ENCODE measurements at regions not wholly inside any gene's neighbourhood (a gene's known extent, or its start where the extent isn't known, plus 50 kb on each side); places are given as distances from the start of the nearest gene placed in this dataset.

- H4K8ac ChIP-seq (replicated peaks; ENCODE audit: insufficient read length, low read depth, low read length): no peak overlapping the region
- H3K4ac ChIP-seq (ENCODE audit: low read depth, low read length): no peak overlapping the region
- H2AK5ac ChIP-seq (ENCODE audit: insufficient read length, low read length): no peak overlapping the region
- no peak overlapping the region for H3K56ac ChIP-seq (ENCODE audit: insufficient read length, low read depth, low read length)
- no peaks in the 10 kb centered on the region for H3K27me3 Mint-ChIP-seq (ENCODE audit: low read depth)
- TF ChIP-seq, protein P1, sequence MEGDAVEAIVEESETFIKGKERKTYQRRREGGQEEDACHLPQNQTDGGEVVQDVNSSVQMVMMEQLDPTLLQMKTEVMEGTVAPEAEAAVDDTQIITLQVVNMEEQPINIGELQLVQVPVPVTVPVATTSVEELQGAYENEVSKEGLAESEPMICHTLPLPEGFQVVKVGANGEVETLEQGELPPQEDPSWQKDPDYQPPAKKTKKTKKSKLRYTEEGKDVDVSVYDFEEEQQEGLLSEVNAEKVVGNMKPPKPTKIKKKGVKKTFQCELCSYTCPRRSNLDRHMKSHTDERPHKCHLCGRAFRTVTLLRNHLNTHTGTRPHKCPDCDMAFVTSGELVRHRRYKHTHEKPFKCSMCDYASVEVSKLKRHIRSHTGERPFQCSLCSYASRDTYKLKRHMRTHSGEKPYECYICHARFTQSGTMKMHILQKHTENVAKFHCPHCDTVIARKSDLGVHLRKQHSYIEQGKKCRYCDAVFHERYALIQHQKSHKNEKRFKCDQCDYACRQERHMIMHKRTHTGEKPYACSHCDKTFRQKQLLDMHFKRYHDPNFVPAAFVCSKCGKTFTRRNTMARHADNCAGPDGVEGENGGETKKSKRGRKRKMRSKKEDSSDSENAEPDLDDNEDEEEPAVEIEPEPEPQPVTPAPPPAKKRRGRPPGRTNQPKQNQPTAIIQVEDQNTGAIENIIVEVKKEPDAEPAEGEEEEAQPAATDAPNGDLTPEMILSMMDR (conservative IDR thresholded peaks at IDR 0.05): no peak
- no peak overlapping the region for H3K23ac ChIP-seq (ENCODE audit: insufficient read length, low read depth, low read length)
- H3K4me2 ChIP-seq (ENCODE audit: insufficient read depth, insufficient read length, low read length): no peak overlapping the region
- H4K5ac ChIP-seq (ENCODE audit: insufficient read length, low read depth, low read length): no peak overlapping the region
- no peaks in the 10 kb centered on the region for H3K9me3 ChIP-seq (ENCODE audit: control insufficient read depth, low read depth, low read length)
- peaks cover 5 to 8% of the 10 kb centered on the region in 2 experiments; a peak in 4 of 5 replicates for H3K9me3 Mint-ChIP-seq
- H3K27me3 ChIP-seq (ENCODE audit: insufficient read depth, low read length): no peaks in the 10 kb centered on the region
- DNase-seq: no peak
- no peak overlapping the region for H2BK120ac ChIP-seq (ENCODE audit: low read depth, low read length, poor library complexity, severe bottlenecking)
- no peak overlapping the region for H2AFZ ChIP-seq (ENCODE audit: low read length)
- H3K27ac Mint-ChIP-seq: no peak overlapping the region
- no peaks in the 10 kb centered on the region for H3K4me1 ChIP-seq (ENCODE audit: insufficient read depth, low read length)
- H3K9ac ChIP-seq (ENCODE audit: extremely low read depth, insufficient read length, low read length): no peak overlapping the region
- H2BK15ac ChIP-seq (ENCODE audit: low read depth, low read length): no peak overlapping the region
- no peak overlapping the region for H2BK20ac ChIP-seq (ENCODE audit: low read depth, low read length, poor library complexity, severe bottlenecking)
- H2BK5ac ChIP-seq (ENCODE audit: insufficient read length, low read length): no peak overlapping the region
- H3T11ph ChIP-seq (ENCODE audit: low read length): no peak overlapping the region
- H4K91ac ChIP-seq (ENCODE audit: insufficient read length, low read depth, low read length): no peak overlapping the region
- H3K79me2 ChIP-seq (ENCODE audit: insufficient read depth, low read length): no peaks in the 10 kb centered on the region
- H2BK12ac ChIP-seq (ENCODE audit: insufficient read length, low read depth, low read length): no peak overlapping the region
- peaks cover 4 to 8% (median 7%) of the 10 kb centered on the region in 3 experiments; a peak in 5 of 7 replicates for H3K36me3 Mint-ChIP-seq (ENCODE audit: insufficient read depth in 1 of 3, low read depth in 3 of 3)
- no peak overlapping the region for H3K4me3 Mint-ChIP-seq
- H3K79me1 ChIP-seq (ENCODE audit: insufficient read depth, low read depth, low read length, poor library complexity, severe bottlenecking): no peaks in the 10 kb centered on the region
- H3K4me1 Mint-ChIP-seq: no peaks in the 10 kb centered on the region
- H3K18ac ChIP-seq (ENCODE audit: insufficient read length, low read depth, low read length): no peak overlapping the region
- no peak overlapping the region for H3K14ac ChIP-seq (ENCODE audit: insufficient read depth, low read length)
- H4K20me1 ChIP-seq (ENCODE audit: control insufficient read depth, insufficient read depth, insufficient read length): no peaks in the 10 kb centered on the region
- no peaks in the 10 kb centered on the region for H3K23me2 ChIP-seq (ENCODE audit: insufficient read length, low read depth, low read length, poor library complexity, severe bottlenecking)
- H3K27ac ChIP-seq (ENCODE audit: insufficient read length, low read depth, low read length): no peak overlapping the region
Observed at GRCh38 chr11:38818720-38819119, 2220.7 kb upstream of the RAG2 start.
